Astrocyte of the spinal cord (primary cell): ENCODE measurements at regions not wholly inside any gene's neighbourhood (a gene's known extent, or its start where the extent isn't known, plus 50 kb on each side); places are given as distances from the start of the nearest gene placed in this dataset.
"Not testable (repeated sequence)": the region's sequence is repeated elsewhere in the genome, so short reads cannot be mapped to it uniquely, and the experiment has no call there.

Experiments
- DNase-seq: peaks from one replicate; pipeline ENCODE4 v3.0.0; 2011; ENCODE audit warnings: low read depth, low spot score
- H3K4me3 ChIP-seq: 2 replicates; pipeline ENCODE4 v1.5.1; 2011; ENCODE audit warnings: low read depth, mild to moderate bottlenecking, low read length, moderate library complexity
- CTCF ChIP-seq: IDR thresholded peaks from 2 replicates; pipeline ENCODE4 v1.5.1; 2012; ENCODE audit warnings: low read depth, mild to moderate bottlenecking, low read length, inconsistent platforms
- in situ Hi-C: cut with HindIII; loops from 2 replicates; pipeline ENCODE4 v1.10.0; 2017; ENCODE audit warnings: low sequenced_read_pairs

GRCh38 chr22:48920776-48921241 is 906.9 kb downstream of the BRD1 start:
- no peak for TF ChIP-seq CTCF
- DNase-seq: no peak
- no peak overlapping the region for H3K4me3 ChIP-seq
- in situ Hi-C loops: no loop called here

DNA sequence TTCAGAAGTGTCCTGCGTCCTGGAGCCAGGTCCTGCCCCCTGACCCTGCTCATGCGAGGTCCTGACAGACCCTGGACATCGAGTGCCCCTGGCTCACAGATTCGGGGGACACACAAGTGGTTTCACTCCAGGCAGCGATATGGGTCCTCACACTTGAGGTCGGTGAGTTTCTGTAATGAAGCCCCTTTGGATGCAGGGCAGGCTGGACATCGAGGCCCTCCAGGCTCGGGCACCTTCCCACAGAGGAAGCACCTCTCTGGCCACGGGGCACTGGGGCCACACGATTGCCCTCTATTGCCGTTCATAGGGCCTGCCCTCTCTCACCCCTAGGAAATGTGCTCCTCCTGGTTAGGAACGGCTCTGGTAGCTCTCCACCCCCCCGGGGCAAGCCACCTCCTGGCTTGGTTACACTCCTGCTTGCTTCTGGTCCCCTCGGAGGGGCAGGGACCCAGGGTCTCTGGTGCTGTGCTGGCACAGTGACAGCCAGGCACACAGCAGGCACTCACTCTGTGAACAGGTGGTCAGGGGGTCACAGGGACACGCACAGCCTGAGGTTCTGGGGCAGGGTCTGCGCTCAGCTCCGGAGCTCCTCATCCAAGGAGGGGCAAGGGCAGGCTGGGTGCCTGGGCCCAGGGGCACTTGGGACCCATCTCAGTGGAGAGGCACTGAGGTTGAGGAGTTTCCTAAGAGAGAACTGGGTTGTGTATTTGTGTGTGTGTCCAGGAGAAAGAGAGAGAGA is 907.7 kb downstream of the BRD1 start:
- no peak for DNase-seq
- in situ Hi-C loops: no loop called here
- no peak for TF ChIP-seq CTCF
- H3K4me3 ChIP-seq: no peak overlapping the region

GRCh38 chr22:48919187-48919590 is 908.5 kb downstream of the BRD1 start:
- in situ Hi-C loops: no loop called here
- TF ChIP-seq CTCF: no peak
- H3K4me3 ChIP-seq: no peak overlapping the region
- no peak for DNase-seq

- TF ChIP-seq CTCF: no peak
- in situ Hi-C loops: no loop called here
- no peak overlapping the region for H3K4me3 ChIP-seq
- DNase-seq: no peak
Observed at GRCh38 chr22:48918585-48919186, 909.0 kb downstream of the BRD1 start.

- in situ Hi-C loops, DNase-seq, H3K4me3 ChIP-seq: not testable (repeated sequence)
Observed at GRCh38 chr22:48912356-48913066, 915.2 kb downstream of the BRD1 start.

DNA sequence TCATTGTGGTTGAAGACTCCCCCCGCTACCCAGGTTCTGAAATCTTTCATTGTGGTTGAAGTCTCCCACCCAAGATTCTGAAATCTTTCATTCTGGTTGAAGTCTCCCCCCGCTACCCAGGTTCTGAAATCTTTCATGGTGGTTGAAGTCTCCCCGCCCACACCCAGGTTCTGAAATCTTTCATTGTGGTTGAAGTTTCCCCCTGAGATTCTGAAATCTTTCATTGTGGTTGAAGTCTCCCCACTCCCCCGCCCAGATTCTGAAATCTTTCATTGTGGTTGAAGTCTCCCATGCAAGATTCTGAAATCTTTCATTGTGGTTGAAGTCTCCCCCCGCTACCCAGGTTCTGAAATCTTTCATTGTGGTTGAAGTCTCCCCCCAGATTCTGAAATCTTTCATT is 916.0 kb downstream of the BRD1 start:
- DNase-seq, H3K4me3 ChIP-seq, in situ Hi-C loops: not testable (repeated sequence)

- DNase-seq, H3K4me3 ChIP-seq, in situ Hi-C loops: not testable (repeated sequence)
Observed at GRCh38 chr22:48911067-48911466, 916.6 kb downstream of the BRD1 start.

DNA sequence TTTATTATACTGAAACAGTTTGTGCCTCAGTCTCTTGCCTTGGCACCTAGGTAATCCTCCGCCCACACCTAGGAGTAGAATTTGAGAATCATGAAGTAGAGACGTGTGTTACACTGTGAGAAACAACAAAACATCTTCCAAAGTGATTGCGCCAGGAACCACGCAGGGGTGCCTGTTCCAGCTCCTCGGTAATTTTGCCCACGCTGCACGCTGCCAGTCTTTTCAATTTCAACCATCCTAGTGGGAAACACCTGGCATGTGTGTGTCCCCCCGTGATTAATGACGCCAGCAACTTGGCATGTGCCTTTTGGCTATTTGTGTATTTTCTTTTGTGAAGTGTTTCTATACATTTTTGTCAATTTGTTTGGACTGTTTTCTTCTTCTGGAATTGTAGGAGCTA is 919.1 kb downstream of the BRD1 start:
- DNase-seq: no peak
- no peak overlapping the region for H3K4me3 ChIP-seq
- no peak for TF ChIP-seq CTCF
- in situ Hi-C loops: no loop called here
